ENCODE measurements at regions not wholly inside any gene's neighbourhood (a gene's known extent, or its start where the extent isn't known, plus 50 kb on each side); places are given as distances from the start of the nearest gene placed in this dataset.

- no peak for TF ChIP-seq CTCF (IDR thresholded peaks at IDR 0.05)
- no peak for TF ChIP-seq POLR2AphosphoS5 (IDR thresholded peaks at IDR 0.05)
- TF ChIP-seq POLR2A (IDR thresholded peaks at IDR 0.05), result no peak
These were observed 643.3 kb upstream of the ARRDC4 start for GRCh38 chr15:97317163-97317562.

Measured in breast epithelium (tissue), 3 donors.